Neural crest cell (in vitro differentiated cells): ENCODE measurements at regions not wholly inside any gene's neighbourhood (a gene's known extent, or its start where the extent isn't known, plus 50 kb on each side); places are given as distances from the start of the nearest gene placed in this dataset.

Source experiments
- DNase-seq: peaks from one replicate; pipeline ENCODE4 v3.0.0; 2021; ENCODE audit warnings: low read depth, mixed read lengths, low spot score
- H3K27ac Mint-ChIP-seq: one replicate; pipeline ENCODE4 v1.8.0; 2021; ENCODE audit warnings: mild to moderate bottlenecking, mixed read lengths; ENCODE audit not compliant: unreplicated experiment
- H3K27me3 Mint-ChIP-seq: 2 replicates; pipeline ENCODE4 v1.8.0; 2021; ENCODE audit warnings: low read depth, mild to moderate bottlenecking, mixed read lengths
- H3K36me3 Mint-ChIP-seq: 2 replicates; pipeline ENCODE4 v1.8.0; 2021; ENCODE audit warnings: low read depth, mild to moderate bottlenecking, mixed read lengths
- H3K4me1 Mint-ChIP-seq: 2 replicates; pipeline ENCODE4 v1.8.0; 2021; ENCODE audit warnings: mixed read lengths
- H3K4me3 Mint-ChIP-seq: one replicate; pipeline ENCODE4 v1.8.0; 2021; ENCODE audit warnings: mild to moderate bottlenecking, mixed read lengths
- H3K9me3 Mint-ChIP-seq: 2 replicates; pipeline ENCODE4 v1.8.0; 2021; ENCODE audit warnings: mixed read lengths
- CTCF ChIP-seq: fragments of 200-600 bp; sonication (generic); conservative IDR thresholded peaks from 2 replicates; pipeline ENCODE4 v1.5.0; 2021; ENCODE audit warnings: antibody characterized with exemption, mild to moderate bottlenecking

- DNase-seq: no peak
- no peak overlapping the region for H3K4me3 Mint-ChIP-seq
- H3K9me3 Mint-ChIP-seq: peaks cover 9% of the 10 kb centered on the region
- H3K36me3 Mint-ChIP-seq: no peaks in the 10 kb centered on the region
- no peaks in the 10 kb centered on the region for H3K27me3 Mint-ChIP-seq
- peaks cover 10% of the 10 kb centered on the region for H3K4me1 Mint-ChIP-seq
- TF ChIP-seq CTCF: no peak
- H3K27ac Mint-ChIP-seq: no peak overlapping the region
Observed at GRCh38 chr9:80351612-80352011, 779.8 kb downstream of the TLE4 start.

DNA sequence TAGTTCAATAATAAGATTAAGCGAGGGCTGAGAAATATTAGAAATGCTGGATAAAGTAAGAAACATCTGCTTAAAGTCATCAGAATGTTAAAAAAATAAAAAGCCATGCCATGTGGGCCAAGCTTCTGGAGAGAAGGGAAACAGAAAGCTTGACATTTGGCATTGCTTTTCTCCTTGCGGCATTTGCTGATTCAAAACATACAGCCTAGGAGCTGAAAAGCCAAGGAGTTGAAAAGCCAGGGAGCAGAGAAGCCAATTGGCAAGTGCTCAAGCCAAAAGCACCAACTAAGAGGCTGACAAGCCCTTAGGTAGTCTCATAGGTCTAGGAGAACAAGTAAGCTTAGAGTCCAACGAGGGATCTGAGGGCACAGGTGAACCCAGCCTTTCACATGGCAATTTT is 754.3 kb downstream of the TLE4 start:
- no peak overlapping the region for H3K27ac Mint-ChIP-seq
- no peak for DNase-seq
- no peaks in the 10 kb centered on the region for H3K36me3 Mint-ChIP-seq
- H3K9me3 Mint-ChIP-seq: peaks cover 3% of the 10 kb centered on the region
- no peak overlapping the region for H3K4me3 Mint-ChIP-seq
- no peak for TF ChIP-seq CTCF
- H3K27me3 Mint-ChIP-seq: no peaks in the 10 kb centered on the region
- H3K4me1 Mint-ChIP-seq: no peaks in the 10 kb centered on the region

- no peaks in the 10 kb centered on the region for H3K4me1 Mint-ChIP-seq
- no peaks in the 10 kb centered on the region for H3K27me3 Mint-ChIP-seq
- no peaks in the 10 kb centered on the region for H3K9me3 Mint-ChIP-seq
- no peak for DNase-seq
- no peak overlapping the region for H3K4me3 Mint-ChIP-seq
- no peak for TF ChIP-seq CTCF
- H3K27ac Mint-ChIP-seq: no peak overlapping the region
- H3K36me3 Mint-ChIP-seq: no peaks in the 10 kb centered on the region
Observed at GRCh38 chr9:80320916-80321315, 749.2 kb downstream of the TLE4 start.

- no peaks in the 10 kb centered on the region for H3K36me3 Mint-ChIP-seq
- DNase-seq: no peak
- no peak for TF ChIP-seq CTCF
- H3K9me3 Mint-ChIP-seq: no peaks in the 10 kb centered on the region
- H3K4me3 Mint-ChIP-seq: no peak overlapping the region
- no peaks in the 10 kb centered on the region for H3K27me3 Mint-ChIP-seq
- H3K4me1 Mint-ChIP-seq: no peaks in the 10 kb centered on the region
- no peak overlapping the region for H3K27ac Mint-ChIP-seq
Observed at GRCh38 chr9:80320480-80320879, 748.7 kb downstream of the TLE4 start.

DNA sequence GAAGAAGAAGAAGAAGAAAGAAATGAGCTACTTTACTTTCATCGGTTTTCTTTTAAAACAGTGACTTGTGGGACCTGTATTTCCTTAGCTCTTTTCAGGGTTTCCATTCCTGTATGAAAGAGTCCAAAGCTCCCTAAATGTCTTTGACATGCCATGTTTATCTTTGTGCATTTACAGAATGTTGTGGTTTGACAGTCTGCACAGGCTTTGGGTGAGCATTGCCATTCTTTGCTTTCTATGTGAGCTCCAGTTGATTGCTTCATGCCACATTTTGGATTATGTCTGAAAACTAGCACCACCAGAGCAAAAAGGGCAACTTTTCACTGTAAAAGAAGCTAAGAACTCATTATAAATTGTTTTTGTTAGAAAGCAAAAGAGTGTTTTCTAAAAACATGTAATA is 733.4 kb downstream of the TLE4 start:
- DNase-seq: no peak
- H3K4me1 Mint-ChIP-seq: no peaks in the 10 kb centered on the region
- H3K27ac Mint-ChIP-seq: no peak overlapping the region
- no peaks in the 10 kb centered on the region for H3K9me3 Mint-ChIP-seq
- TF ChIP-seq CTCF: no peak
- no peaks in the 10 kb centered on the region for H3K27me3 Mint-ChIP-seq
- H3K36me3 Mint-ChIP-seq: no peaks in the 10 kb centered on the region
- no peak overlapping the region for H3K4me3 Mint-ChIP-seq

GRCh38 chr9:80294955-80295354 is 723.2 kb downstream of the TLE4 start:
- no peak for DNase-seq
- Mint-ChIP-seq H3K9me3 (peaks cover 19% of the 10 kb centered on the region), H3K4me3 (no peak overlapping the region), H3K27ac (no peak overlapping the region), H3K4me1 (no peaks in the 10 kb centered on the region), H3K36me3 (peaks cover 5% of the 10 kb centered on the region), H3K27me3 (no peaks in the 10 kb centered on the region)
- no peak for TF ChIP-seq CTCF
